ENCODE measurements at regions not wholly inside any gene's neighbourhood (a gene's known extent, or its start where the extent isn't known, plus 50 kb on each side); places are given as distances from the start of the nearest gene placed in this dataset.

DNA sequence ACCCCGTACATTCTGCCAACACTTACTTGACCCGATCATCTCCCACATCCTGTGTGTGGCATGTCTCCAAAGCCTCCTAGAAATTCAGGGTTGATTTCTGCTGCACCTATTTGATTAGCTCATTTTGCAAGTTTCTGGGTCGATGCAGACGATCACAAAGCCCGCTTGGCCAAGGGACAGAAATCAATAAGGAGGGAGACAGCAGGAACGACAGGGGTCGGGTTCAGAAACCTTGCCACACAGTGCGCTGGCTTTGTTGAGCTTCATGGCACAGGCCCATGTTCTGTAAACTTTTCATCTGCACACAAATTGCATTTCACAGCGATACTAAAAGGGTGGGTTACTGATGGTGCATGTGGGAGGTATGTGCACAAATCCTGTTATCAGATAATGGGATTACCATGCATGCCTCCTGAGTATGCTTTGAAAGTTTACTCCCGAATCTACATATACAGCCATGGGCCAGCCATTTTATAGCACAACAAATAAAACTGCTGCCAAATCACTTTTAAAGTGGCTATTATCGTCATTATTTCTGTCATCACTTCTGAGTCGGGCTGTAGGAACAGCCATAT is 95.9 kb upstream of the ATP11B start:
- TF ChIP-seq POLR2AphosphoS5 (IDR thresholded peaks at IDR 0.05; ENCODE audit: low read depth, low read length) (no peak), POLR2A (IDR thresholded peaks at IDR 0.05; ENCODE audit: low read depth, low read length) (no peak), TAF1 (IDR thresholded peaks at IDR 0.05; ENCODE audit: low read depth, low read length) (no peak), SPI1 (IDR thresholded peaks at IDR 0.05; ENCODE audit: low read depth, low read length) (no peak), POU2F2 (IDR thresholded peaks at IDR 0.05; ENCODE audit: low read depth, low read length) (no peak), PAX5 (IDR thresholded peaks at IDR 0.05; ENCODE audit: insufficient read depth, low read length, severe bottlenecking) (no peak)
